ENCODE measurements at regions not wholly inside any gene's neighbourhood (a gene's known extent, or its start where the extent isn't known, plus 50 kb on each side); places are given as distances from the start of the nearest gene placed in this dataset.

- TF ChIP-seq ZNF219 (CRISPR knock-in tag; IDR thresholded peaks at IDR 0.05; ENCODE audit: borderline replicate concordance) (no peak), NR1H2 (CRISPR knock-in tag; IDR thresholded peaks at IDR 0.05) (no peak)
These were observed 315.9 kb downstream of the PRDM2 start (continued) for GRCh38 chr1:14015917-14016316.

DNA sequence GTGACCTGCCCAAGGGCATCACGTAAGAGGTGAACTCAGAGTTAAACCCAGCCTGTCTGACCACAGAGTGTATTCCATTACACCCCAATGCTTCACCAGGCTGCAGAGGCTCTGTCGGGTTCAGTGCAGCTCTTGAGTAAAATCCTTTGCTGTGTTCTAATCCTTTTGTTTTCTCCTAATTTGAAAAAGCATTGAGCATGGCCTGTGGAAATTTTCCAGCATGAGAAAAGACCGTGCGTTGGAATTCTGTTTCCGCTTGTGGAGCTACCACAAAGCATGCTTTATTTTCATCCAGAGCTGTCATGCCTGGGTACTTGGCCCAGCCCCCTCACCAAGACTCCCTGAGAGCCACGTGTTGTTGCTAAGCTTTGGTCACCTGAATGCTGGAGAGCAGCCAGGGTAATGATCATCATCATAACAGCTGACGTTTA is 317.6 kb downstream of the PRDM2 start:
- H3K36me3 Mint-ChIP-seq, result peaks cover 3% of the 10 kb centered on the region; the same call in 1 of the 2 replicates
- ATAC-seq (peak; percentile 26; the same call in 1 of the 2 replicates), DNase-seq (ENCODE audit: low spot score) (no peak)
- peaks cover 31% of the 10 kb centered on the region for H3K27me3 Mint-ChIP-seq (ENCODE audit: low read depth)
- peaks cover 9% of the 10 kb centered on the region; the same call in 1 of the 2 replicates for H3K4me1 Mint-ChIP-seq
- no peak overlapping the region for H3K4me3 Mint-ChIP-seq
- no peak overlapping the region for H3K27ac Mint-ChIP-seq
- ChIA-PET POLR2A (interaction anchor here (0.5 kb wide), 1 partner anchor 53 kb away, joined by 3 read pairs; no protein-coding TSS in a partner anchor), CTCF (interaction anchor here (0.5 to 0.8 kb wide), 2 partner anchors 96 to 1360 kb away, joined by 3 read pairs; no protein-coding TSS in a partner anchor)
- TF ChIP-seq, protein P1, sequence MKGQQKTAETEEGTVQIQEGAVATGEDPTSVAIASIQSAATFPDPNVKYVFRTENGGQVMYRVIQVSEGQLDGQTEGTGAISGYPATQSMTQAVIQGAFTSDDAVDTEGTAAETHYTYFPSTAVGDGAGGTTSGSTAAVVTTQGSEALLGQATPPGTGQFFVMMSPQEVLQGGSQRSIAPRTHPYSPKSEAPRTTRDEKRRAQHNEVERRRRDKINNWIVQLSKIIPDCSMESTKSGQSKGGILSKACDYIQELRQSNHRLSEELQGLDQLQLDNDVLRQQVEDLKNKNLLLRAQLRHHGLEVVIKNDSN (CRISPR knock-in tag; IDR thresholded peaks at IDR 0.05), result no peak
- no peak for TF ChIP-seq CREM (CRISPR knock-in tag; IDR thresholded peaks at IDR 0.05)
- TF ChIP-seq, protein P2, sequence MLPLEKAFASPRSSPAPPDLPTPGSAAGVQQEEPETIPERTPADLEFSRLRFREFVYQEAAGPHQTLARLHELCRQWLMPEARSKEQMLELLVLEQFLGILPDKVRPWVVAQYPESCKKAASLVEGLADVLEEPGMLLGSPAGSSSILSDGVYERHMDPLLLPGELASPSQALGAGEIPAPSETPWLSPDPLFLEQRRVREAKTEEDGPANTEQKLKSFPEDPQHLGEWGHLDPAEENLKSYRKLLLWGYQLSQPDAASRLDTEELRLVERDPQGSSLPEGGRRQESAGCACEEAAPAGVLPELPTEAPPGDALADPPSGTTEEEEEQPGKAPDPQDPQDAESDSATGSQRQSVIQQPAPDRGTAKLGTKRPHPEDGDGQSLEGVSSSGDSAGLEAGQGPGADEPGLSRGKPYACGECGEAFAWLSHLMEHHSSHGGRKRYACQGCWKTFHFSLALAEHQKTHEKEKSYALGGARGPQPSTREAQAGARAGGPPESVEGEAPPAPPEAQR (CRISPR knock-in tag; IDR thresholded peaks at IDR 0.05), result no peak
- TF ChIP-seq MAX (CRISPR knock-in tag; IDR thresholded peaks at IDR 0.05), result no peak
- no peak for TF ChIP-seq ZNF121 (CRISPR knock-in tag; IDR thresholded peaks at IDR 0.05)
- TF ChIP-seq TEAD4 (CRISPR knock-in tag; IDR thresholded peaks at IDR 0.05), result no peak
- TF ChIP-seq ZNF512 (CRISPR knock-in tag; IDR thresholded peaks at IDR 0.05; ENCODE audit: borderline replicate concordance), result no peak
- no peak for TF ChIP-seq ZNF423 (CRISPR knock-in tag; IDR thresholded peaks at IDR 0.05)
- no peak for TF ChIP-seq ZNF671 (CRISPR knock-in tag; IDR thresholded peaks at IDR 0.05)
- no peak for TF ChIP-seq RORB (CRISPR knock-in tag; IDR thresholded peaks at IDR 0.05)
- no peak for TF ChIP-seq RELA (CRISPR knock-in tag; IDR thresholded peaks at IDR 0.05; ENCODE audit: borderline replicate concordance)
- TF ChIP-seq ETV6 (CRISPR knock-in tag; IDR thresholded peaks at IDR 0.05), result no peak
- peaks cover 17% of the 10 kb centered on the region for H3K9me3 Mint-ChIP-seq

DNA sequence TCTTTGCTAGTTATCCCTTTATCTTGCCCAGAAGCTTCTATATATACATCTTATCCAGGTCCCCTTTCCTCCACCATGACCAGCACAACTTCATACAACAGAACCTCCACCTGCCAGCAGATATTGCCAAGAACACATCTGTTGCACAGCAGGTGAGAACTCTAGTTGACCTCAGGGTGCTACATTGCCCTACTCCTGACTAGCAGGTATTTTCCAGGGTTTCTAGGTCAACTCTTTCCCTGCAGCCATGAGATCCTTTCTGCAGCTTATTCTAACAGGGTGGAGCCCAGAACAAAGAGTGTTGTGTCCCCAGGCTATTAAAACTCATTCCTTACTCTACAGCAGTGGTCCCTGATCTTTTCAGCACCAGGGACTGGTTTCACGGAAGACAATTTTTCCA is 319.5 kb downstream of the PRDM2 start:
- no peak for ATAC-seq
- peaks cover 3% of the 10 kb centered on the region; the same call in 1 of the 2 replicates for H3K36me3 Mint-ChIP-seq
- H3K4me1 Mint-ChIP-seq, result peaks cover 18% of the 10 kb centered on the region
- H3K27ac Mint-ChIP-seq, result no peak overlapping the region
- H3K9me3 Mint-ChIP-seq, result peaks cover 17% of the 10 kb centered on the region
- DNase-seq (ENCODE audit: low spot score), result no peak
- H3K4me3 Mint-ChIP-seq, result no peak overlapping the region
- H3K27me3 Mint-ChIP-seq (ENCODE audit: low read depth), result peaks cover 29% of the 10 kb centered on the region
- POLR2A ChIA-PET, result no interaction called here
- CTCF ChIA-PET, result no interaction called here
- no peak for TF ChIP-seq ZBTB21 (CRISPR knock-in tag; IDR thresholded peaks at IDR 0.05; ENCODE audit: borderline replicate concordance)
- no peak for TF ChIP-seq IRF2 (CRISPR knock-in tag; IDR thresholded peaks at IDR 0.05; ENCODE audit: borderline replicate concordance, low read depth)
- TF ChIP-seq, protein P3, sequence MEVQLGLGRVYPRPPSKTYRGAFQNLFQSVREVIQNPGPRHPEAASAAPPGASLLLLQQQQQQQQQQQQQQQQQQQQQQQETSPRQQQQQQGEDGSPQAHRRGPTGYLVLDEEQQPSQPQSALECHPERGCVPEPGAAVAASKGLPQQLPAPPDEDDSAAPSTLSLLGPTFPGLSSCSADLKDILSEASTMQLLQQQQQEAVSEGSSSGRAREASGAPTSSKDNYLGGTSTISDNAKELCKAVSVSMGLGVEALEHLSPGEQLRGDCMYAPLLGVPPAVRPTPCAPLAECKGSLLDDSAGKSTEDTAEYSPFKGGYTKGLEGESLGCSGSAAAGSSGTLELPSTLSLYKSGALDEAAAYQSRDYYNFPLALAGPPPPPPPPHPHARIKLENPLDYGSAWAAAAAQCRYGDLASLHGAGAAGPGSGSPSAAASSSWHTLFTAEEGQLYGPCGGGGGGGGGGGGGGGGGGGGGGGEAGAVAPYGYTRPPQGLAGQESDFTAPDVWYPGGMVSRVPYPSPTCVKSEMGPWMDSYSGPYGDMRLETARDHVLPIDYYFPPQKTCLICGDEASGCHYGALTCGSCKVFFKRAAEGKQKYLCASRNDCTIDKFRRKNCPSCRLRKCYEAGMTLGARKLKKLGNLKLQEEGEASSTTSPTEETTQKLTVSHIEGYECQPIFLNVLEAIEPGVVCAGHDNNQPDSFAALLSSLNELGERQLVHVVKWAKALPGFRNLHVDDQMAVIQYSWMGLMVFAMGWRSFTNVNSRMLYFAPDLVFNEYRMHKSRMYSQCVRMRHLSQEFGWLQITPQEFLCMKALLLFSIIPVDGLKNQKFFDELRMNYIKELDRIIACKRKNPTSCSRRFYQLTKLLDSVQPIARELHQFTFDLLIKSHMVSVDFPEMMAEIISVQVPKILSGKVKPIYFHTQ (CRISPR knock-in tag; IDR thresholded peaks at IDR 0.05), result no peak
- TF ChIP-seq MLX (CRISPR knock-in tag; IDR thresholded peaks at IDR 0.05), result no peak
- no peak for TF ChIP-seq NFE2L1 (CRISPR knock-in tag; IDR thresholded peaks at IDR 0.05)
- TF ChIP-seq FOXP4 (CRISPR knock-in tag; IDR thresholded peaks at IDR 0.05), result no peak
- no peak for TF ChIP-seq ZNF232 (CRISPR knock-in tag; IDR thresholded peaks at IDR 0.05)
- no peak for TF ChIP-seq CDX4 (CRISPR knock-in tag; IDR thresholded peaks at IDR 0.05; ENCODE audit: borderline replicate concordance)
- no peak for TF ChIP-seq TP53 (CRISPR knock-in tag; IDR thresholded peaks at IDR 0.05)
- TF ChIP-seq ZNF317 (CRISPR knock-in tag; IDR thresholded peaks at IDR 0.05; ENCODE audit: borderline replicate concordance, low read depth), result no peak
- no peak for TF ChIP-seq ATF1 (CRISPR knock-in tag; IDR thresholded peaks at IDR 0.05)
